ENCODE measurements at regions not wholly inside any gene's neighbourhood (a gene's known extent, or its start where the extent isn't known, plus 50 kb on each side); places are given as distances from the start of the nearest gene placed in this dataset.

DNA sequence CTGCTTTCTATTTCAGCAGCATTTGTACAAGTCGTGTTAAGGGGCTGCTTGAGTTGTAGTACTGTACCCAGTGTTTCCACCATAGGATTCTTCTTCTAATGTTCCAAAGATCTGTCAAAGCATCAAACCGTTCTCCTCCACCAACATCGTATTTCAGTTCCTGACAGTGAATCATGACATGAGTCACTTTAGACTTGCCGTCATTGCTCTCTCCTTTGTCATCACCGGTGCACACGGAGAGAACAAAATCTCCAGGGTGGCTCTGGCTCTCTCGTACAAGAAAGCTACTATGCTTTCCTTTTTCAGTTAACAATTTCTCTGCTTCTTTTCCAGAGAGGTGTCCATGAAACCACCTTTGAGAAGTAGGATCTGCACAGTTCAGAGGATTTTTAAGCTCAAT is 270.9 kb upstream of the CCDC54 start:
- TF ChIP-seq EP300 (IDR thresholded peaks at IDR 0.05; ENCODE audit: borderline replicate concordance in 1 of 2, low read depth in 1 of 2, low read length in 1 of 2) (no peak), RFX5 (IDR thresholded peaks at IDR 0.05; ENCODE audit: low read length) (no peak), POLR2AphosphoS5 (IDR thresholded peaks at IDR 0.05; ENCODE audit: low read depth, low read length) (no peak), RAD21 (IDR thresholded peaks at IDR 0.05; ENCODE audit: low read length) (no peak), EZH2phosphoT487 (IDR thresholded peaks at IDR 0.05; ENCODE audit: borderline replicate concordance, low read depth) (no peak), GABPA (IDR thresholded peaks at IDR 0.05; ENCODE audit: low read depth) (no peak), JUND (IDR thresholded peaks at IDR 0.05) (no peak)
- TF ChIP-seq, protein P1, sequence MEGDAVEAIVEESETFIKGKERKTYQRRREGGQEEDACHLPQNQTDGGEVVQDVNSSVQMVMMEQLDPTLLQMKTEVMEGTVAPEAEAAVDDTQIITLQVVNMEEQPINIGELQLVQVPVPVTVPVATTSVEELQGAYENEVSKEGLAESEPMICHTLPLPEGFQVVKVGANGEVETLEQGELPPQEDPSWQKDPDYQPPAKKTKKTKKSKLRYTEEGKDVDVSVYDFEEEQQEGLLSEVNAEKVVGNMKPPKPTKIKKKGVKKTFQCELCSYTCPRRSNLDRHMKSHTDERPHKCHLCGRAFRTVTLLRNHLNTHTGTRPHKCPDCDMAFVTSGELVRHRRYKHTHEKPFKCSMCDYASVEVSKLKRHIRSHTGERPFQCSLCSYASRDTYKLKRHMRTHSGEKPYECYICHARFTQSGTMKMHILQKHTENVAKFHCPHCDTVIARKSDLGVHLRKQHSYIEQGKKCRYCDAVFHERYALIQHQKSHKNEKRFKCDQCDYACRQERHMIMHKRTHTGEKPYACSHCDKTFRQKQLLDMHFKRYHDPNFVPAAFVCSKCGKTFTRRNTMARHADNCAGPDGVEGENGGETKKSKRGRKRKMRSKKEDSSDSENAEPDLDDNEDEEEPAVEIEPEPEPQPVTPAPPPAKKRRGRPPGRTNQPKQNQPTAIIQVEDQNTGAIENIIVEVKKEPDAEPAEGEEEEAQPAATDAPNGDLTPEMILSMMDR (IDR thresholded peaks at IDR 0.05) = no peak
- TF ChIP-seq, protein P2, sequence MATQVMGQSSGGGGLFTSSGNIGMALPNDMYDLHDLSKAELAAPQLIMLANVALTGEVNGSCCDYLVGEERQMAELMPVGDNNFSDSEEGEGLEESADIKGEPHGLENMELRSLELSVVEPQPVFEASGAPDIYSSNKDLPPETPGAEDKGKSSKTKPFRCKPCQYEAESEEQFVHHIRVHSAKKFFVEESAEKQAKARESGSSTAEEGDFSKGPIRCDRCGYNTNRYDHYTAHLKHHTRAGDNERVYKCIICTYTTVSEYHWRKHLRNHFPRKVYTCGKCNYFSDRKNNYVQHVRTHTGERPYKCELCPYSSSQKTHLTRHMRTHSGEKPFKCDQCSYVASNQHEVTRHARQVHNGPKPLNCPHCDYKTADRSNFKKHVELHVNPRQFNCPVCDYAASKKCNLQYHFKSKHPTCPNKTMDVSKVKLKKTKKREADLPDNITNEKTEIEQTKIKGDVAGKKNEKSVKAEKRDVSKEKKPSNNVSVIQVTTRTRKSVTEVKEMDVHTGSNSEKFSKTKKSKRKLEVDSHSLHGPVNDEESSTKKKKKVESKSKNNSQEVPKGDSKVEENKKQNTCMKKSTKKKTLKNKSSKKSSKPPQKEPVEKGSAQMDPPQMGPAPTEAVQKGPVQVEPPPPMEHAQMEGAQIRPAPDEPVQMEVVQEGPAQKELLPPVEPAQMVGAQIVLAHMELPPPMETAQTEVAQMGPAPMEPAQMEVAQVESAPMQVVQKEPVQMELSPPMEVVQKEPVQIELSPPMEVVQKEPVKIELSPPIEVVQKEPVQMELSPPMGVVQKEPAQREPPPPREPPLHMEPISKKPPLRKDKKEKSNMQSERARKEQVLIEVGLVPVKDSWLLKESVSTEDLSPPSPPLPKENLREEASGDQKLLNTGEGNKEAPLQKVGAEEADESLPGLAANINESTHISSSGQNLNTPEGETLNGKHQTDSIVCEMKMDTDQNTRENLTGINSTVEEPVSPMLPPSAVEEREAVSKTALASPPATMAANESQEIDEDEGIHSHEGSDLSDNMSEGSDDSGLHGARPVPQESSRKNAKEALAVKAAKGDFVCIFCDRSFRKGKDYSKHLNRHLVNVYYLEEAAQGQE (IDR thresholded peaks at IDR 0.05; ENCODE audit: low read depth, low read length) = no peak

All from SK-N-SH (cell line).